HCT116 (cell line): ENCODE measurements at regions not wholly inside any gene's neighbourhood (a gene's known extent, or its start where the extent isn't known, plus 50 kb on each side); places are given as distances from the start of the nearest gene placed in this dataset.

ENCODE experiments used
- CTCF ChIP-seq, 3 experiments: fragments of 200-600 bp in 1 of 3; sonication (generic) in 1 of 3; IDR thresholded peaks in 2 of 3; conservative IDR thresholded peaks in 1 of 3; 2 replicates each; pipeline ENCODE4 v1.5.1; 2012 to 2017; ENCODE audit warnings: low read depth in 2 of 3, low read length in 2 of 3, antibody characterized with exemption in 1 of 3, borderline replicate concordance in 1 of 3, control low read depth in 1 of 3, mild to moderate bottlenecking in 1 of 3, mixed read lengths in 1 of 3, mixed run types in 1 of 3, moderate library complexity in 1 of 3; ENCODE audit not compliant: insufficient read depth in 1 of 3
- EZH2 ChIP-seq: fragments of 200-600 bp; sonication (generic); IDR thresholded peaks from 2 replicates; pipeline ENCODE4 v1.6.1; 2017; ENCODE audit warnings: antibody characterized with exemption, mixed run types
- POLR2A ChIP-seq: IDR thresholded peaks from 2 replicates; pipeline ENCODE4 v1.7.0; 2011; ENCODE audit warnings: borderline replicate concordance; ENCODE audit not compliant: insufficient read depth, insufficient read length; ENCODE audit errors: extremely low read depth
- POLR2AphosphoS5 ChIP-seq: IDR thresholded peaks from 2 replicates; pipeline ENCODE4 v1.6.1; 2011; ENCODE audit warnings: mild to moderate bottlenecking, low read depth, low read length, moderate library complexity
- SIN3A ChIP-seq: IDR thresholded peaks from 2 replicates; pipeline ENCODE4 v1.6.1; 2012; ENCODE audit warnings: low read depth
- SP1 ChIP-seq: IDR thresholded peaks from 2 replicates; pipeline ENCODE4 v1.6.1; 2012; ENCODE audit warnings: low read depth
- YY1 ChIP-seq: IDR thresholded peaks from 2 replicates; pipeline ENCODE4 v1.6.1; 2011; ENCODE audit warnings: low read length, low read depth, moderate library complexity, mild to moderate bottlenecking; ENCODE audit not compliant: insufficient replicate concordance; ENCODE audit errors: extremely low read depth
- ZNF274 ChIP-seq: fragments of 200-500 bp; sonication (Bioruptor generic); IDR thresholded peaks from 2 replicates; pipeline ENCODE4 v1.6.1; 2014; ENCODE audit warnings: mild to moderate bottlenecking, low read depth, low read length, inconsistent platforms

DNA sequence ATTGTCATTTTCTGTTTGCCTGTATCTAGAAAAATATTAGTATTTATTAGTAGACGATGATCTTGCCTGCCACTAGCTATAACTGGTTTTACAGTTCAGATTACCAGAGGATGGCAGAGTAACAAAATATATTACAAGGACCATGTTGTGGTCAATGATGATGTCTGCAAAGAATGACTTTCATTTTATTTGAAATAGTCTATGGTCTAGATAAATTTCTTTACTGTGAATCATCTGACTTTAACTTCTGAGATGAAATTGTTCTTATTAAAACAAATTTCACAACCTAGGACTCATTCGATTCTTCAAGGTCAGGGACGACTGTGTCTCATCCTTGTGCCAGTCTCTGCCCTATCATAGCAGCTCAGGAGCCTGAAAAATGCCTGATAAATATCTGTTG is 637.8 kb upstream of the KLF12 start:
- TF ChIP-seq CTCF (IDR thresholded peaks at IDR 0.05 in 2 of 3, conservative IDR thresholded peaks at IDR 0.05 in 1 of 3; ENCODE audit: borderline replicate concordance in 1 of 3, insufficient read depth in 1 of 3, low read depth in 2 of 3, low read length in 2 of 3) (no peak), POLR2AphosphoS5 (no peak), ZNF274 (no peak), EZH2 (no peak), POLR2A (no peak), SP1 (no peak), YY1 (no peak), SIN3A (no peak)
